GM18511 (cell line): ENCODE measurements at regions not wholly inside any gene's neighbourhood (a gene's known extent, or its start where the extent isn't known, plus 50 kb on each side); places are given as distances from the start of the nearest gene placed in this dataset.

ENCODE experiments used
- ATAC-seq: cut with Tn5 transposase; IDR thresholded peaks from one replicate; pipeline ENCODE4 v1.9.1; 2021; ENCODE audit warnings: mild to moderate bottlenecking, moderate library complexity; ENCODE audit not compliant: unreplicated experiment

DNA sequence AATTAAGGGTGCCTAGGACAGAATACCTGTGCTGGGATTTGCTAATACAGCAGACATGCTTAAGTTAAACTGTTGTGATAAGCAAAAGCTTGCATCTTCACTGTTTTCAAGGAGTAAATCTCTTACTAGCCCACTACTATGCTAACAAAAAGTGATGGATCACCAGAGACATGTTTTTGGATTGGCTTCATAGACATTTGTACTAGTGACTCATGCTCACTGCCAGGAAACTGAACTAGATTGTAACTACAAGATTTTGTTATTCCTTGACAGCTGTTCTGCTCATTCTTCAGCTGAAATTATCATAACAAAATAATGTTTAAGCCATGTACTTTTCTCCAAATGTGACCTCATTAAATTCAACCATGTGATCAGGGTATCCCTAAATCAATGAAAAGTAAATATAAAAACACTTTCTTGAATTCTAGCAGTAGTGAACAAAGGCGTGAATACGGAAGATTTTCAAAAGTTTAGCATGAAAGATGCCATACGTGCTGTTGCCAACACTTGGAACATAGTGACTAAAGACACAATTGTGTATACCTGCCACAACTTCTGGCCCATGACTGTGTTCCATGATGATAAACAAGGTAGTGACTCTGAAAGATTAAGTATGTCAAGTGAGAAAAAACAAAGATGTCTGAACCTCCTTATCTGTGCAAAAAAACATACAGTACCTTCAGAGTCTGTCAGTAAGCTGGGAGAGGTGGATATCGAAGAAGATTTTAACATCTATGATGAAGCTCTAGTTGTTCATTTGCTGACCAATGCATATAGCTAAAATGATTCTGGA lies 154.0 kb downstream of the BTC start:
- no peak for ATAC-seq

DNA sequence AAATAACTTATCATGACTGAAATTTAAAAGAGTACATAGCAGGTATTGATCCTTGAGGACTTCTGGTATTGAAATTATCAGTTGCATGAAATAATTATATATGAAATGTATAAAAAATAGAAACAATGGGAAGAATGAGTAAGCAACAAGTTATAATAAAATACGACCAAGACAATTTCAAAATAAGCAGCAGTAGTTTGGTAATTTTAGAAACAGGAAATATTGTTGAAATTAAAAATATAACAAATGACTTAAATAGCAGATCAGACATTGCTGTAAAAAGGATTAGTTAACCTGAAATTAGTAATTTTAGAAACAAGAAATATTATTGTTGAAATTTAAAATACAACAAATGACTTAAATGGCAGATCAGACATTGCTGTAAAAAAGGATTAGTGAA lies 152.3 kb downstream of the BTC start:
- no peak for ATAC-seq

DNA sequence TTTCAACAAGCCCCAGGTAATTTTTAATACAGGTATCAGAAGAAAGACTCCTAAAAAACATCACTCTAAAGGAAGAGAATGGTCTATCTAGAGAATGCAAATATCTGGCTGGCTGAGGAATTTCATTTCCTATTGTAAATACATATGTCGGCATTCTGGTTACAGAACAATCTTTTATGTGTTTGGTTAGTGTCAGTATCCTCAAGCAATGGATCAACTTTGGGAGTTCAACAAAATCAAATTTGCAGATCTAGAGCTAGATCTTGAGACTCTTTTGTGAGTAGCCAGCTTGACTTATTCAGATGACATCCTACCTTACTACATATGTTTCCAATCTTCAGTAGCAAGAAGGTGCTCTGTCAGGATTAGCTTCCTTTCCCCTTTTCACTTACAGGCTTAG lies 145.1 kb downstream of the BTC start:
- ATAC-seq: no peak

DNA sequence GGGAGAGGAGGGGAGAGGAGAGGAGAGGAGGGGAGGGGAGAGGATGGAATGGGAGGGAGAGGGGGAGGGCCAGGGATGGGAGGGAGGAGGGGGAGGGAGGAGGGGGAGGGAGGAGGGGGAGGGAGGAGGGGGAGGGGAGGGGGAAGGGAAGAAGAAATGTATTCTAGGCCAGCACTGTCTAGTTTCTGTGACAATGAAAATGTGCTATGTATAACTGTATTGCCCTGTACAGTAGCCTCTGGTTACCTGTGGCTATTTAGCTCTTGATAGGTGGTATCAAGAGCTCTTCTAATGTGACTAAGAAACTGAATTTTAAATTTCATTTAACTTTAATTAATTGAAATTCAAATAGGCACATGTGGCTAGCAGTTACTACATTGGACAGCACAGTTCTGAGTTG lies 143.1 kb downstream of the BTC start:
- ATAC-seq: no peak

DNA sequence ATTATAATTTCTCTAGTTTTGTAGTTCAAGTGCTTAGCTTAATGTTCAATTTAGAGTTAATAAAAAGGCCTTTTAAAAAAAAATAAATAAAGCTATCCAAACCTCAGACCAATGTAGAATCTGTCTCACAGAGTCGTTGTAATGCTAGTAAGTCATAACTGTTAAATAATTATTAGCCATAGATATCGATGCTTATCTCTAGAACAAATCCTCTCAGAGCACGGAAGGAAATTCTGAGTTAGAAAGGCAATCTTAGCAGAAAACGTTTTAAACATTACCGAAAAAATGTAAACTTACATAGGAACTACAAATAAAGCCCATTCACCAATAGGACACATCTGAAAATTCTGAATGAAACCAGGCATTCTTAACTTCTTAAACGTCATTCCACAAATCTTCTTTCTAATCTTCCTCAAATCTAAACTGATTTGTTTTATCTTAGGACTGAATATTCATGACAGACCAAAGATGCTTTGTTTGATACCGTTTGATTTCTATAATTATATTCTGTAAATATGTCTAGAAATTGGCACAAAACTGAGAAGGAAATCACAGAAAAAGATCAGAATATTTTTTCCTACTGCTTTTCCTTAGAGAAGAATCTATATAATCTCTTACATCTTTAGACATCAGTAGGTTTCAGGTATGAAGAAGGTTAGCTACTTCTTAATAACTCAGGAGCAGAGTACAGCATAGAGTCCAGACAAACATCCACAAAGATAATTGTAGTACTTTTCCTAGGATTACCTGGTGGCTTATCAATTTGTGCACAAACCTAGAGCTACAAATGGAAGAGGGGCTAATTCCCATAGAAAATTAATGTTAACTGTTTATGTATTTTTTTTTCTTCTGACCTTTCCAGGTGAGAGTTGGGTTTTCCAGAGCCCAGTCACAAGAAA lies 140.7 kb downstream of the BTC start:
- ATAC-seq: no peak

DNA sequence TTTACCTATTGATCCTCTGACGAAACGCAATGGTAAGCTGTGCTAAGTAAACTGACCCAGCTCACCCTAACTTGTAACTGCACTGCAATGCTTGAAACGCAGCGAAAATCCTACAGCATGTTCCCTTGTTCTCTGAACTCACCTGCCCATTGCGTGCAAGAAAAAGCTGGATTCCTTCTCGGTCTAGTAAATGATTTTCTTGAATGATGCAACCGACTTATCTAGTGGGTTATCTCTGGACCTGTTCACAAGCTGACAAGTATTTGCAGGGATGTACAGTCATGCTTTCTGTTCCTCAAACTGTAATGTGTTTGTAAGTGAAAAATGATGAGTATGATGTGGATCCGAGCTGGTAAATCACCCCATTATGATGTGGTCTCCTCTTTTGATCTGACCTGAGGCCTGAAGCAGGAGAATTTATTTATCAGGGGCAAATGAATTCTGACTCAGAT lies 140.1 kb downstream of the BTC start:
- no peak for ATAC-seq

DNA sequence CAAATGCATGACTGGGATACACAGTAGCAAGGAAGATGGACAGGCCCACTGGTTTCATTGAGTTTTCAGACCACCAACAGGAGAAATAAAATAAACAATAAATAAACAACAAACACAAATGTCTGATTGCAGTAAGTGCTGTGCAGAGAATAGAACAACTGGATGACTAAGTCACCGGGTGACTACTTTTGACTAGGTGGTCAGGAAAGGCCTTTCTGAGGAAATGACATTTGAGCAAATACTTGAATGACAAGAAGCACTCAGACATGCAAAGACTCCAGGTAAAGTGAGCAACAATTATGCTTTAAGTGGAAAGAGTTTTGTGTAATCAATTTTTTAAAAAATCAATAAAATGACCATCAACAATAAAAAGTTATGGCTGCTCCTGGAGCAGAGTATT lies 137.7 kb downstream of the BTC start:
- no peak for ATAC-seq

DNA sequence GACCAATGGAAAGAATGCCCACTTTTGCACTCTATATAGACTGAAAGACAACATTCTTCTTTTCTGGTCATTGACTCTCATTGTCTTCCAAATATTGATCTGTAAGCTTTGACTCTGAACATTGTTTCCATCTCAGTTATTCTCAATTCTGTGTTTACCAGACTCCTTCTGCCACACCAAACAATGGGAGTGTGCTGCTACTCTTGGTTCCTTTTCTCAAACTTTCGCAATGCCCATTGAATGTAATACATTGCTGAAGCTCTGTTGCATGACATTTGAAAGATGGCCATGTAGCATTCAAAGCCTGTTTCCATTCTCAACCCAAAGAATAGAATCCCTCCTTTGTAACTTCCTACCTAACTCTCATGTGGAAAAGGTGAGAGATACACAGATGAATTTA lies 136.2 kb downstream of the BTC start:
- ATAC-seq: no peak

DNA sequence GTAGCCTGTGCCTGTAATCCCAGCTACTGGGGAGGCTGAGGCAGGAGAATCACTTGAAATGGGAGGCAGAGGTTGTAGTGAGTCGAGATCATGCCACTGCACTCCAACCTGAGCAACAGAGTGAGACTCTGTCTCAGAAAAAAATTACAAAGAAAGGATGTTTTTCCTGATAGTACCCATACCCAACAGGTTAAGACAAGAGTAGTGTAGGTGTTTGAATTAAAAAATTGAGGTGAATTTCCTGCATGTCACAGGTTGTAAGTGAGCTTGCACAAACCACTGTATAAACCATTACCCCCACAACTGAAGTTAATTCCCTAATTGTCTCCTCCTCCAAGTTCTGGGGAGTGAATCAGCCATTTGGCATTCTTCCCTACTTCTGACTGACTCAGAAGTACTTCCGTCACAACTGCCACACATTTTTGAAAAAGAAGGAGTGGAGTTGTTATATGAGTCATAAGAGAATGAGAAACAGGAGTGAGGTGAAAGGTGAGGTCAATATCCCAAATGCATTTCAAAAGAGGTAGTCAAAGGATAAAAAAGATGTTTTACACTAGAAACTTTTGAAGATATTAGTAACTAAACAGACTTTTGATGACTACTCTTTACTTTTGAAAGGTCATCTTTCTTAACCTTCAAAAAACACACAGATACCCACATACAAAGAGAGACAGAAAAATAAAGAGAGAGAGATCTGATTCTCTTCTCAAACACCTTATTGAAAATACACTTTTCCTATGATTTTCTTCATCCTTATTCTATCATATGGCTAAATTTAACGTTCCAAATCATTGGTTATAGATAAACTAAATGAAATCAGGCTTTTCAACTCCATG lies 134.5 kb downstream of the BTC start:
- ATAC-seq: no peak

DNA sequence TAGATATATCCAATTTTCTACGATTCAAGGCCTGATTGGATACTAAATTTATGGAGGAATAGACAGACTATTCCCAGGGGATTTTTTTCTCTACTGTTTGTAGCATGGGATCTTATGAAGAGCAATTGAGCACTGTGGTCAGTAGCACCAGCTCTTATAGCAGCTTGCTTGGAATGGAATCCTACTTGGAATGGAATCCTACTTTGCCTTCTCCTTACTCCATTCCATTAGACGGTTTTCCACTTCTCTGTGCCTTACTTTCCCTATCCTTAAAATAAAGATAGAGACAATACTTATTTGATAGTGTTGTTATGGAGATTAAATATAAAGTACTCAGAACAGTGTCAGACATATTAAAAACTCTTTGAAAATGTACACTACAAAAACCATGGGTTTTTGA lies 133.5 kb downstream of the BTC start:
- ATAC-seq: no peak

DNA sequence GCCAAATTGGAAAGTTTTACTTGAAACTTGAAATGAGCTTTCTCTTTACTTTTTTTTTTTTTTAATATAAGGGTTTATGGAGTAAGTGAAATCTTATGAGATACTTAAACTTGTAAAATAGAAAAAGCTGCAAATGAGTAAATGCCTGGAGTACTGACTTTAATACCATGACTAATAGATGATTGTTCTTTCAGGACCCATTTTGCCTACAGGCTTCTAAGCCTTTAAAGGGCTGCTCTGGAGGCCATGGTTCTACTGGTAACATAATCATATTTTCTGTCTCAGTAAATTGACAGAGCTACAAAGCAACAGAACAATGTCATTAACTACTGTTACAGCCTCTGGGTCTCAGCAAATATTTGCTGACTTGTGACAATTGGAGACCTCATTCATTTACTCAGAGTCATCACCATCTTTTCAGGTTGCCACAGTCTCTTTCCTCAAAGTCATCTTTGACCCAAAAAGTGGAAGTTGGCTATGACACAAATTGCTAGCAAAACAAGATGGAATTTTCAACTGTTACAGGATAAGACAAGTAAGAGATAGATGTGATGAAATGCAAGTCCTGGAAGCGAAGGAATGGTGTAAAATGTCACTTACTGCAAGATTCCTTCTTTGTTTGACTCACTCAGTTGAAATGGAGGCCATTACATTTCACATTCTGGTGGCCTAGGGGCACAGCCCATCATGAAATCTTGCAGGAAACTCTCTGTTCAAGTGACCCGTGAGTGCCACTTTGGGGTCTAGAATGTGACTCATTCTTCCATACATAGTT lies 132.7 kb downstream of the BTC start:
- no peak for ATAC-seq

DNA sequence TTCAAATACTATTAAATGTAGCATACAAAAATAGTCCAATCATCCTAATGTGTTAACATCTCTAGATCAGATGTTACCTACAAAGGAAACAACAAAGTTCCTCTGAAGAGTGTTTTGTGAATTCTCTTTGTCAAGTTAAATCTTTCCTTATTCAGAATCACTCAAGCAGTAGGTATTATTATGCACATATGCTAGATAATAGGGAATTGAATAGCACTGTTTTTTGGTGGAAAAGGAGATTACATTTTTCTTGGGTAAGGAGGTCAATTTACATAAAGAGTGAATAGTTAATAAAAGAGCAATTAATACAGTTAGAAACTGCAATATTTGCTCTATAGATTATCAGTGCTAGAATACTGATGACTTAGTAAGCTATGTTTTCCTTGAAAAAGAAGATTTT lies 130.7 kb downstream of the BTC start:
- ATAC-seq: no peak

DNA sequence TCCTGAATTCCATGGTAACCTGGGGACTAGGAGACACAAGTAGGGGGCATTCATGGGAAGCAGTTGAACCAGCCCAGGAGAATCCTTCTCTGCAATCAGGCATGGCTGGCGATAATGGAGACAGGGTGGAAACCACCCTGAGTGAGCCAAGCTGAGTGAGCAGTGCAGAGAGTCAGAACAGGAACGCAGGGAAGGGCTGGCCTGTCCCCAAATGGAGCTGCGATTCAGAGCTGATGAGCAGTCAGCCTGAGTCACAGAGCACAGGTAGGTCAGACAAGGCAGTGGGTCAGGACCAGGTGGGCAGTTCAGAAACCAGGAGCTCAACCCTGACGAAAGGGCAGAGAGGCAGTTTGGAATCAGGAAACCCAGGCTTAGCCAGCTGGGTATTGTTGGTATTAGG lies 129.0 kb downstream of the BTC start:
- no peak for ATAC-seq

DNA sequence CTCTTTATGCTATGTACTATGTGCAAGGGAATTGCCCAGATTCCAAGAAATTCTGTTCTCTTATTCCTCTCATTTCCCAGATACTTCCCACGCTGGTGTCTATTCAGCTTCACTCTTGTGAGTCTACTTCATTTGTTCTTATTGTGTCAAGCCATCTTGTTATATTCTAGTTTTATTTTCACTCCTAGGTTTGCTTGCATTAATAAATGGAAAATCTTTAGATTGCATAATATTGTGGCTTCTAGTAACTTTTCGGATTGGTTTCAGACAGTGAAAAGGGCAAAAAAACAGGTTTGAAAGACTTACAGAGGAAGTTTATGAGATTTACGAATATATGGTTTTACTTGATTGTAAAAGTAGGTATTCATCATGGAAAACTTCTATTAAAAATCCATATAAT lies 128.4 kb downstream of the BTC start:
- no peak for ATAC-seq

DNA sequence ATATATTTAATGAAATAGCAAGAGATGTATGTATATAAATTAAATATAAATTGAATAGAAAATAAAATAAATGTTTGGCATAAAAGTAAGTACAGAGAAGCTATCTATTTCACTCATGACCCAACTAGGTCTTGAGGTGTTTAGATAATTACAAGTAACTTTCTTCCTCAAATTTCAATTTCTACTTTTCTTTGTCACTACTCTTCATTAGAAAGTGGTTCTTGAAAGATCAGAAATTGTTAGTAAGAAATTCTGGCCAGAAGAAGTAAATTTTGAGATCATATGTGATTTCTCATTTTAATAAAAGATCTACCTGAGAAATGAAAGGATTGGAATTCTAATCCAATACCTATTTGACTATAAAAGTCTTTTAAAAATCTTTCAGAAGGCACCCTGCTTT lies 126.9 kb downstream of the BTC start:
- no peak for ATAC-seq

DNA sequence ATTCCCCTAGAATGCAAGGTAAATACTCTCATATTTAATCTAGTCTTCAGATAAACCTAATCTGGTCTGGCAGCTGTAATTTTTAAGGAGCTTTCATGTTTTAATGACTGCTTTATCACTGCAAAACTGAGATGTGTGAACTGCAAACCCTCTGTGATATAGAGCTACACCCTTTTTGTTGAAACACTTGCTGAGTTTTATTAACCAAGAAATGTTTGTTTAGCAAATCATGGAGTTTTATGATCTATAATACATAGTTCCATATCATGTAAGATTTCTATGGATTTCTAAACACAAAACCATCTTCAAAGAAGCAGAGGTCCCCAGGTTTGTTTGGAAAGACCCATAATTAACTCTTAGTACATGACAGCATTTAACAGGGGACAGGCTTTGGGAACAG lies 126.4 kb downstream of the BTC start:
- ATAC-seq: no peak

DNA sequence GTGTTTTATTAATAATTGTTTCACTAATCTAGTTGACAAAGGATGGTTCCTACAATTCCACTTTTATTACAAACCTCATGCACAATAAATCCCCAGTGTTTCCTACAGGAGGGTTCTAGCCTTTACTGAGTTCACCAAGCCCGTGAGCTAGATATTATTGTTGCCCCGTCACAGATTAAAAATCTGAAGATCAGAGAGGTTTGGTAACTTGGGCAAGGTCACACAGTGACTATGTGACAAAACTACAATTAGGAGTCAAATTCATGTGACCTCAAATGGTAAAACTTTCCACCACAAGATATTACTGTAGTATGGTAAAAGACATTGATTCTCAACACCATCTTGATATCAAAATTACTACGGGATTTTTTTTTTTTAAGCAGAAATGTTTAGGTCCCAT lies 124.6 kb downstream of the BTC start:
- no peak for ATAC-seq

DNA sequence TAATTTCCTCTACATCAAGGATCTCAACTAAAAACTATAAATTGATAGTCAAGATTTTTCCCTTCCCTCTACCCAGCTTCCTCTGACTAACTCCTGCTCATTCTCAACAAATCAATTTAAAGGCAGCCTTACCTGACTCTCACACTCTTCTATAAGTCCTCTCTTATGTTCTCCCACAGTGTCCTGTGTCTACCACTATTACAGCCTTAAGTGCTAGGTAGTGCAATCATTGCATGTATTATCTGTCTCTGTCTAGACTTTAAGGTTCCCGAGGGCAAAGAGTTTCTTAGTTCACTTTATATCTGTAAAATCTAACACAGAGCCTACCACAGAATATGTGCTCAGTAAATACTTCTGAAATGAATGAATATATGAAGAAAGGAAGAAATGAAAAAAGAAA lies 123.7 kb downstream of the BTC start:
- no peak for ATAC-seq

DNA sequence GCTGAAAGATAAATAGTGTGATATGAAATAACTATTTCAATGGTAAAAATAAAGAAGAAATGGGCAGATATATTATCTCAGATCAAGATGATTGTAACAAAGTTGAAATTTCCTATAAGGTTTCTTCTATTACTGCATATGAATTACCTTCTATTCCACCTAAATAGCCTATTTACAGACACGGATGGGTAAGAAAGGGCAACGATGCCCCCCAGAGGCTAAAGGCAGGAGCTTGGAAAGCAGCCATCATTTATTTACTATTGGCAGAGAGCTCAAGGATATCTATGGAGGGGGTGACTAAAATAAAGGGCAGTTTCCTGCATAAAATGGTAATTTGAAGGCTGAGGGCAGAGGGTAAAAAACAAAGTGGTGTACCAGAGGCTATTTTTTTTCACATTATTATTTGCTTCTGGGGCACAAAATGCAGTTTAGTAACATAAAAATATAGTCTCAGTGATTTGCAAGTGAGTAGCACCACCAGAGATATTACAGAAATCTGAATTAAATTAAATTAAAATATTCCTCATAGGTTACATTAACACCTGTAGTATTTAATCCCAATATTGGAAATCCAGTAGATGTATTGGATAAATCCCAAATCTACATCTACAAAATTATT lies 123.1 kb downstream of the BTC start:
- no peak for ATAC-seq

DNA sequence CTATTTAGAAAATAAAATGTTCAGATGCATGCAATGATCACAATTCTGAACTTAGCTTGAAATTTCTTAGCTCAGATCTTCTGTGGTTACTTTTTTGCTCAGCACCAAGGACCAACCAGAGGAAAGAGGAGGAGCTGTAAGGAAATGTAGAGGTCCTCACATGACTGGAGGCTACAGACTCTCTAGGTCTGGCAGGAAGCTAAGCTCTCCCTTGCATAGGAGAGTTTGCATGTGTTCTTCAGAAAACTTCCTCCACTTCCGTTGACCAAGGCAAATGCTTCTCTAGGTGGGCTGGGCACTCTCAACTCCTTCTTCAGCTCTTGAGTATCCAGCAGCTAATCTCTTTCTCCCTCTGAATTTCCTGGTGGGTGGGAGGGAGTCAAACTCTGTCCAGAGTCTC lies 119.6 kb downstream of the BTC start:
- ATAC-seq: no peak
